GM18499 (cell line): ENCODE measurements at regions not wholly inside any gene's neighbourhood (a gene's known extent, or its start where the extent isn't known, plus 50 kb on each side); places are given as distances from the start of the nearest gene placed in this dataset.

Experiments used
- ATAC-seq: cut with Tn5 transposase; IDR thresholded peaks from one replicate; pipeline ENCODE4 v1.9.1; 2021; ENCODE audit warnings: moderate number of reproducible peaks; ENCODE audit not compliant: insufficient read depth, unreplicated experiment

DNA sequence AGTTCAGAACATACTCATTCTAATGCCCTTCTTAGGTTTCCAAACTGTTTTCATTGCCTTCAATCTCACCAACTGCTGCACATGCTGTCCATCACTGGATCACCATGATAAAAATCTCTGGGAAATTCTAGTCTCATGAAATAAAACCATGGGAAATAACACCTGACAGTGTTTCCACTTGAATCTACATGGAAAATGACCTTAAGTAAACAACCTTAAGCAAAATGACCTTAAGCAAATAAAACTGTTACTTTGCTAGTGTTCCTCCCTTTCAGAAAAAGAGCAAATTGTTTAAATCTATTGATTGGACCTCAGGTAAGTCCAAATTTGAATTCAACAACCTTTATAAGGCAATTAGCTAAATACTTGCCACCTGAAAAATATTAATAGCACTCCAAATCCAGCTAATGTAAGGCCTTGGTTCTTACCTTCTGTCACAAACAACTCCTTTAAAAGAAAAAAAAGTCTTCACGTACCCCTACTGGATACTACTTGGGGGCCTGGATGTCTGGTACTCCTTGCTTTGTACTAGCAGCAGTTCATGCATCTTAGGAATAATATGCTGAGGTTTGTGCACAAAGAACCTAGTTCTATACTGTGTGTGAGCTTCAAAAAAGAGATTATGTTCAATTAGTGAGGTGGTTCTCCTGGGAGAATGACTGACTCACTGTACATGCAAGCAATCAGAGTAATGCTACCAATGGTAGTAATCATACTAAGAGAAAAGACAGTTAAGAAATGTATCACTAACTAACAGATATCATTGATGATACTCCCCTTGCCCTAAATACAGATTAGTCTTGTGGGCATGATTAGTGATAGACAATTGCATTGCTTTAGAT, 630.4 kb downstream of the PSAT1 start:
- no peak for ATAC-seq

DNA sequence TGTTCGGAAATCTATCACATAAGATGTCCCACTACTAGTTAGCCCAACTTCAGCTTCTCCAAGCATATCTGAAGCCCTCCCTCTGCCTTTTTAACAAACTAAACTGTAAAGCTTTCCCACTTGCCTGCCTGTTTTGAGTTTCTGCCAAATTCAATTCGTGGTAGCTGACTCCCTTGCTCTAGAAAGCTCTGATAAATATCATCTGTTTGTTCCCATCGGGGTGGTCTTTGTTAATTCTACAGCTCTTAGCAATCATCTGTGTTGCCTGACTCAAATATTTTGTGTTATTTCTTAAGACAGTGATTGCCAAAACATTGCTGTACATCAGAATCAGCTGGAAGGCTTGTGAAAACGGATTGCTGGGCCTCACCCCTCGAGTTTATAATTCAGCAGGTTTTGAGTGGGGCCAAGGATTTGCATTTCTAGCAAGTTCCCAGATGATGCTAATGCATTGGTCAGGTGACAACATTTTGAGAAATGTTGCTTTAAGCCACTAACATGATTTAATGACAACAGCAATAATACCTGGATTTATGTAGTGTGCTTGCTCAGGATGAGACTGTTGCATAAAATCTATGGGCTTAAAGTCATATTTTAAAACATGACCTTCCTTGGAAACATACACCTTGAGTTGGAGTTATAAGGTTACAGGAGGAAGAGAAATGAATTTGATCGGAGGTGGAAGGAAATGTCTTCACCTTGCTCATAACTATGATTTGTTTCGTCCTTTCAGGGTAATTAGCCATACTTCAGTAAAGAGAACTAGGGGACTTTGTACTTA, 631.9 kb downstream of the PSAT1 start:
- ATAC-seq, result no peak

DNA sequence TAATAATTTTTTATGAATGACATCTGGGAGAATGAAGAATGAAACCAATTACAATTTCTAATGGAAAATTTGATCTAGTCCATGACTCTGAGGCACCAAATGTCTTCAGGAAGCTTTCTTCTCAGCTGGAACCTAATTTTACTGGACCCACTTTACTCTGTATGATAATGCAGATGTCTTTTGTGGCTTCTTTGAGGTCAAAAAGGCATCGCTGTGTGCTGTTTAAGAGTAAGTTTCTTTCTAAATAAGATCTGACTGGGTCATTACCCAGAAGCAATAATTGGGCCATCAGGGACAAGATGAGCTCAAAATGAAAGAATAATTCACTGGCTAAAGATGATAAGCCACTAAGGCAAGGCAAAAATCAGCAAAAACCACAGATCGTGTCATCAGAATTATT, 633.4 kb downstream of the PSAT1 start:
- ATAC-seq, result no peak

DNA sequence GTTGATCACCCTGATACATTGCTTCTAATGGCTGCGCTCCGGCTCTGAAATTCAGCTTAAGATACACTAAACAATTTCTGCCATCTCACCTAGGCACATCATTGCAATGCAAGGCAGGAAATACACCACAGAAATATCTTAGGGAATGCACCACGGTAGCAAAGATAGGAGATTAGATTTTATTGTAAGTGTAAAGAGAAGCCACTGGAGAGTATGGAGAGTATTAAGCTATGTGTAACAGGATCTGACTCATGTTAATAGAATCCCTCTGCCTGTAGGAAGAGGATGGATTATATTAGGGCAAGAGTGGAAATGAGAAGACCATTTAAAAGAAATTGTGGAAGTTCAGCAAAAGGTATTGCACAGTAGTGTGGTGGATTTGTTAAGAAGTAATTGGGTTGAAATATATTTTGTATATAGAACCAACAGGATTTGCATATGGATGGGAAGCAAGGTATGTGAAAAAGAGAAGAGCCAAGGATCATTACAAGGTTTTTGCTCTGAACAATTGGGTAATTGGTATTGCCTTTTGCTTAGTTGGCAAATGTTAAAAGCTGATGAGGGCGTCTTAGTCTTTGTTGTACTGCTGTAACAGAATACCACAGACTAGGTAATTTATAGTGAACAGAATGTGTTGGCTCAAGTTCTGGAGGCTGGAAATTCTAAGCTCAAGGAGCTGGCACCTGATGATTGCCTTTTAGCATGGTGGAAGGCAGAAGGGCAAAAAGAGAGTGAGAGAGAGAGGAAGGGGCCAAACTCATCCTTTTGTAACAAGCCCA, 636.1 kb downstream of the PSAT1 start:
- ATAC-seq, result no peak

DNA sequence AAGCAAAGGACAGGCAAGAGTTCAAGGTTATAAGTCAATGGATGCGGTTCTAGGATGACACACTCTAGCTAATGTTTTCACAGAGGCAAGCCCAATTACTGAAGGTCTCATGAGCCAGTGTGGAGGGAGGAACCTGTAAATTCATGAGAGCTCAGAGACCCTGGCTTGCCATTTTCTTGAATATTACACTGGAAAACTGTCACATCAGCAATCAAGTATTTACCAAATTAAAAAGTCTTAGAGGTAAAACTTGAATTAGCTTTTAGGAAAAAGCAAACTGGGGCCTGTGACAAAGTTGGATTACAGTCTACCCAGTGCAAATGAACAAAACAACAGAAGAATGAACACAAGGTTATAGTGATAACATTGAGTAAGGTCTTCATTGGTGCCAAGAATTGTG, 636.9 kb upstream of the TLE4 start:
- ATAC-seq, result no peak

DNA sequence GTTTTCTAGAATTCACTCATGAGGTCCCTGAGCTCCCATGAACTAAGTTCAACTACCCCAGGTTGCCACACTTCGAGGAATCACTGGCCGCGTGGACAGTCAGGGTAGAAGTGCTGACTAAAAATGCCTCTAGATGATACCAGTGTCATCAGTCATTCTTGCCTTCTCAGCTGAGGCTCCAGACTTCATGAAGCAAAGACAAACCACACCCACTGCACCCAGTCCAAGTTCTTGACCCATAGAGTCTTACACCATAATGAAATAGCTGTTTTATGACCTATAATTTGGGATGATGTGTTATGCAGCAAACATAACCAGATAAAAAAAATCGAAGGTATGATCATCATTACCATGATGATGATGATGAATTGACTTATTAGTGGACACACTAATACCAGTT, 632.9 kb upstream of the TLE4 start:
- ATAC-seq, result no peak

DNA sequence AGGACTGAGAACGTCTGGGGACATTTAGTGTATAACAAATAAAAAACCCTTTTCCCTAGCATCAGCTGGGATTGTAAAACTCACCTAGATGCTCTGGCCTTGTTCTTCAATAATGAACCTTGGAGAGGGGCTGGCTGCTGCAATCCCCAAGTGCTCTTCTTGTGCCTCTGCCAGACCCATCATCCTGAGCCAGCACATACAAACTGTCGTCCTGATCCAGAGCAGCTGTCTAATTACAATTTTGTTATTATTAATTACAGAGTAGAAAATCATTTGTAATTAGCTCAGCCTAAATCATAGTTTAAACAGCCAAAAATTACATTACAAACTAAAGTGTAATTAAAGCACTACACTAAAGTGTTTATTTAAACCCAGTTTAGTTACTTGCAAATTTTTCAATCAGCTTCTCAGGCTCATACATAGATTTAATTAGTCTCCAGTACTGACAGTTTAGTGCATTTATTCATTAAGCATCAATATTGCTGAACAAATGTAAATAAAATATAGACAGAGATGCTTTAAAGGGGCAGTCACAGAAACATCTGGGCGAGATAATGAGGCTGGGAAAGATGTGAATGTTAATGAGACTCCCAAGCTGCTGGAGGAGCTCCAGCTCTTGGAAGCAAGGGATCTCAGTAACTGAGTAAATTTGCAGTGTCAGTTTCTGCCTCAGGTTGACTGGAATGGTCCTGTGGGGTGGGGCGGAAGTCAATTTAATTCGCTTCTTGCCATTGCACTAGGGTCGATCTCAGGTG, 632.3 kb upstream of the TLE4 start:
- ATAC-seq, result no peak

DNA sequence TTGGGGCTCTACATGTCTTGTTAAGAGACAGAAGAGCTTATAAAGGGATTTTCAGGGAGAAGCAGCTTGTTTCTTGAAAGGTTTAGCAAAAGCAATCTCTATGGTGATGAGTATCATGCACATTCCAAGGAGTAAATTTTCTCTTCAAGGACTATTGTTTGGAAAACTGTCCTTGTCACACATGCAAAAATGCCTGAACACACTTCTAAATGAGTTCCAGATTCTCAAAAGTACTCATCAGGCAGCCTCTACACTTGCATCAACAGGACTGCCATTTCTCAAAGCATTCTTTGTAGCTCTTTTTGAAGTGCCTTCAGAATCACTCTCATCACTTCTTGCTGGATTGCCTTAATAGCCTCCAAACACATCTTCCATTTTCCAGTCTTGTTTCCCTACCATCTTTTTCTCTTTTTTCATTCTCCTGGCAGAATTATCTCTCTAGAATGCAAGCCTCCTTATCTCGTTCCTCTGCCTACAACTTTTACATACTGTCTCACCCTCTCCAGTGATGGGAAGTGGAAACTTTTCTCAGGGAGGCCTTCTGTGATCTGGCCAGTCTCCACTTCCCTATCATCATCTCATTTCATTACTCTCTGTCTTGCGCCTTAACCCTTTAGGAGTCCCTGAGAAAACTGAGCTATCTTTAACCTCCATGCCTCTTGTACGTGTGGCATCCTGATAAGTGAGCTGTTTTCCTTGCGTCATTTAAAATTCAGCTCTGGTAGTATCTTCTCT, 631.5 kb upstream of the TLE4 start:
- no peak for ATAC-seq

DNA sequence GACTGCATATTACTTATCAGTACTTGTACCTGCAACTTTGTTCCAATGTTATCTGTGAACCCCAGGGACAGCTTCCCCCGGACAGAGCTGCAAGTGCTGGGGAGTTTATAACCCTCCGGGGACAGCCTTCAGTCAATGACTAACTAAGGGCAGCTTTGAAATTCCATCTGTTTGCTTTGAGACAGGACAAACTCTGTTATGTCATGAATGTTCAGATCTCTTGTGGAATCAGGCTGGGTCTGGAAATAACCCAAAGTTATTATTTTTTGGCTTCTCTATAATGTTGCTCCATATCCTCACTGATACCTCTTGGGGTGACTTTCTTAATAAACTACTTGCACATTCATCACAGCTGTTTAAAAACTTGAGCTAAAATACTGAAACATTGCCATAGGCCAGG, 617.5 kb upstream of the TLE4 start:
- no peak for ATAC-seq

DNA sequence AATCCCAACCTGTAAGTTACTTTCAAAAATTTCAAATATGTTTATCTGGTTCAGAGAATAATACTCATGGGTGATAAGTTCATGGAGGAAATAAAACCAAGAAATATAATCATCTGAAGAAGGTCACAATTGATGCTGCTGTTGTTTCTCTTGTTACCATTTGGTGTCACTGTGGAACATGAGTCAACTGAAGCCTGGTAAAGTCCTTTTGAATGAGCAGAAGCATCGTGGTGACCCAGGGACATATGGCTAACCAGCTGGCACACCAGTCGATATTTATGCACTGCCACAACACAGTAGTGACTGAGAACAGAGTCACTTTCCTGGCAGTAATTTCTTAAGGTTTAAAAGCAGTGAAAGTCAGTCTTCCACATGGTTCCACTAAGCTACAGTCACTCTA, 612.9 kb upstream of the TLE4 start:
- ATAC-seq, result no peak

DNA sequence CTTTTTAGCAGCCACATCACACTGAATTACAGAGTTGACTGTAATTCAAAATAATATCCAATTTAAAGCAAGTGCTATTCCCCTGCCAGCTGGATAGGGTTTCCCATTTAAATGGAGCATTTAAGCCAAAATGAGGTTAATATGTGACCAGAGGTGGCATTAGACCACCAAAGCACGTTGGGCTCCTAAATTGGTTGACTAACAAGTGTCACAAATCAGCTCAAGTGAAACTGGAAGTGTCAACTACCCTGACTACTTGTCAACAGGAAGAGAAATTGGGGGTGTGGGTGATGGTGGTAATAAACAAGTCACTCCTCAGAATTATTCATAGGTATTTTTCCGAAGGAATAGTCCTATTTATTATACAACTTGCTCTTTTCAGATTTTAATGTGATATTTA, 609.6 kb upstream of the TLE4 start:
- ATAC-seq, result no peak

DNA sequence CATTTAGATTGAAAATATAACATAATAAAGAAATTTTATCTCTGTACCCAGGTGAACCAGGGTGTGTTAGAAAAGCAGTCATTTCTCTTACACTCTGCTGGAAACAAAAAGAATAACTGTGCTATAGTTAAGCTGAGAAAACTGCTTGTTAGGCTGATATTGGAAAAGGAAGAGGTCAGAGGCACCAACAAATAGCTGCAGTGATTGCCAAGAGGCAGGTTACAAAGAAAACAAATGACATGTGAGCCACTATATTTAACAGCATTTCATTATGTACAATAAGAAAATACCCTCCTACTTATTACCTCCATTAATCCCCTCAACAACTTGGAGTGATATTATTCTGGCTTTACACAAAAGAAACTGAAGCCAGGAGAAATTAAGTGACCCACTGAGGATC, 607.9 kb upstream of the TLE4 start:
- no peak for ATAC-seq

DNA sequence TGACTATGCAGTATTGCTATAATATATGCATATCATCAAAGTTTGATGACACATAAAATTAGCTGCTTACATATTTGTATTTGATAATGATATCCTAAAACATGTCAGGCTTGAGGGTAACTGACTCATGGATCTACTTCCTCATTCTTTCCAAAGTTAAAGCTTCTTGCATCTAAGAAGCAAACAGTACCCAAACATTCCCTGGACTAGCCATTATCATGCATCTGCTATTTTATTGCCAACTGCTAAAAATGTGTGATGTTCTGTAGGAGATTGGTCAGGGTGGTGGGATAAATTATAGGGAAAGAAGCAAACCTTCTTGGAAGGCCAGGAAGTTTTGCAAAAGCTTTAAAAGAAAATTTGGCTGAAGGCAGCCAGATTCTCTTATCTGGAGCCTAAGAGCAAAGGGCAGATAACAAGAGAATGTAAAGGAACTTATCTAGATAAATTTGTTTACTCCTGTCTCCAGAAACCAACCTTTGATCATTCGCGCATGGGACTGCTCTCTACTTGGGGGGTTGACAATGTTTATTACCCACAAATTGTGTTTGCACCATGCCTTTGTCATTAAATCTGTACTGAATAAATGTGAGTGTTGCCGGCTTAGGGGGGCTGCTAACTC, 604.1 kb upstream of the TLE4 start:
- no peak for ATAC-seq

DNA sequence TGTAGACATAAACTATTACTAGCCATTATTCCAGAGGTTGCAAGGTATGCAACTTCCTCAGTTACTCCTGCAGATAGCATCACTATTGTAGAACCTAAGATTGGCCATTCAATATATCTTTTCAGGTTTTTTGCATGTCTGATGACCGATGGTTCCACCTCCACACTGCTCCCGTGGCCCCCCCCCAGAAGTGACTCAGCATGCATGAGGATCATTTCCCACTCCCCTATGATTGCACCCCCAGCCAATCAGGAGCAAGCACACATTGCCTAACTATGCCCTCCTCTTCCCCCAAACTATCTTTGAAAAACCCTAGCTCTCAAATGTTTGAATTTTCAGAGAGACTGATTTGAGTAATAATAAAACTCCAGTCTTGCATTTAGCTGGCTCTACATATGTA, 601.4 kb upstream of the TLE4 start:
- ATAC-seq, result no peak

DNA sequence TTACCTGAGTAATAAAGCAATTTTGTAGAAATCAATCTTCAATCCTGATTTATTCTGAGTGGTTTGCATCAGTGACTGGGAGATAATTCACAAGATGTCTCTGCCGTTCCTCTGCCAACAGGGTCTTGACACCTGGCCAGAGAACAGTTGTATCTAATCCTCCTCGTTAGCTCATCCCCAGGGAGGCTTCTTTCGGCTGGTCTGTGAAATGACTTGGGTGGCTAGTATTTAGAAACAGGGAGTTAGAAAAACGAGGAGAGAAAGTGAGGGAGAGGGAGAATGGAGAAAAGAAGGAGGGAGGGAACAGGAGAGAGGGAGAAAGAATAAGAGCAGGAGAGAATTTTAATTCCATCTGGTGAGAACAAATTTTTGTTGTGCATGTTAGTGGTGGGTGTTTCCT, 600.2 kb upstream of the TLE4 start:
- ATAC-seq, result no peak

DNA sequence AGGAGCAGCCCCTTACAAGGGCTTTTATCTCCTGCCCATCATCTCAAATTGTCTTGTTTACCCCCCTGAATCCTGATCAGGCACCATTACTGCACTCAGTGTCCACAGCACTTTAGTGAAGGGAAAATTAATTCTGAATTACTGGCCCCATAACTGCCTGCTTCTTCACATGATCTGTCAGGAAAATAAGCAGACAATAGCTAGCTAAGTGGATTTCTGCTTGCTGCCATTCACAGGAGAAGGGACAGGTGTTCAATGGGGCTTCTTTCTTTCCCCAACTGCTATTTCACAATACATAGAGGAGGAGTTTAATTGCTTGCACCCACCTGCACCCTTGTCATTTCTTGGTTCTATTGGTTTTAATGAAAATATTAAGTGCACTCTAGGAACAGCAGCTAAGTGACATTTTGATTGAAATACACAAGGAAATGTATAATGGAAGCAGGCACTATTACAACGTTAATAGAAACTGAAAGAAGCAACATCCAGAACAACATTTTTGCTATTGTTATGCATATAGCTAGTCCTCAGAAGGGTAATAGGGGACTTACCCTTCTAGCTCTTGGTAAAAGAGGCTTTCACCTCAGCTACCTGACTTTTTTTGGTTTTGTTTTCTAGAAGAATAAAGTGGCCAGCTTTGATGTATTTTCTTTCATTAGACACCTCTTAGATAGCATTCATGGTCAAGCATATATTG, 599.3 kb upstream of the TLE4 start:
- no peak for ATAC-seq

DNA sequence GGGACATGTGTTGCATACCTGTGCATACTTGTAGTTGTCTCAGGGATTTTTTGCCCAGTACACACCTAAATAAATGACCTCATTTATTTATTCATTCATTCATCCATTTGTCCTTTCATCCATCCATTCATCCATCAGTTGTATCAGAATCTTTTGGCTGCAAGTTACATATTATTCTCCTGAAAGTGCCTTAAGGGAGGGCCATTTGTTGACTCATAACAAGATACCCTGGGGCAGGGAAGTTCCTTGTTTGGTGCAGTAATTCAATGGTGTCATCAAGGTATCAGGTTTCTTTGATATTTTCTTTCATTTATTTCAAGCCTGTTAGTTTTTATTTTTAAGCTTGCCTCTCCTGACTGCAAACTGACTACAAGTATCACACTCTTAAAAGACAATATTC, 597.9 kb upstream of the TLE4 start:
- no peak for ATAC-seq

DNA sequence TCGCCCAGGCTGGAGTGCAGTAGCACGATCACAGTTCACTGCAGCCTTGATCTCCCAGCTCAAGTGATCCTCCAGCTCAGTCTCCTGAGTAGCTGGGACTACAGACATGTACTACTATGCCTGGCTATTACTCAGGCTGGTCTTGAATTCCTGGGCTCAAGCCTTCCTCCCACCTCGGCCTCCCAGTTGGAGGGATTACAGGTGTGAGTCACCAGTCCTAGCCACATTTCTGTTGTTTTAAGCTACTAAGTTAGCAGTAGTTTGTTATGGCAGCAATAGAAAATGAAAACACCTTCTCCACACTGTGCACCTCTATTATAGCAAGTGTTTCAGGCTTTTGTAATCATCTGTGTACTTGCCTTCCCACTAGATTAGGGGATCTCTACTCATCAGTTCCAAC, 588.9 kb upstream of the TLE4 start:
- no peak for ATAC-seq
